GM10266 (cell line): ENCODE measurements at regions not wholly inside any gene's neighbourhood (a gene's known extent, or its start where the extent isn't known, plus 50 kb on each side); places are given as distances from the start of the nearest gene placed in this dataset.

ENCODE experiments used
- DNase-seq: peaks from one replicate; pipeline ENCODE4 v3.0.0; 2012; ENCODE audit errors: extremely low spot score
- CTCF ChIP-seq: IDR thresholded peaks from 2 replicates; pipeline ENCODE4 v1.5.1; 2012; ENCODE audit warnings: mild to moderate bottlenecking, low read depth; ENCODE audit not compliant: control insufficient read depth, insufficient read depth; ENCODE audit errors: missing control alignments

DNA sequence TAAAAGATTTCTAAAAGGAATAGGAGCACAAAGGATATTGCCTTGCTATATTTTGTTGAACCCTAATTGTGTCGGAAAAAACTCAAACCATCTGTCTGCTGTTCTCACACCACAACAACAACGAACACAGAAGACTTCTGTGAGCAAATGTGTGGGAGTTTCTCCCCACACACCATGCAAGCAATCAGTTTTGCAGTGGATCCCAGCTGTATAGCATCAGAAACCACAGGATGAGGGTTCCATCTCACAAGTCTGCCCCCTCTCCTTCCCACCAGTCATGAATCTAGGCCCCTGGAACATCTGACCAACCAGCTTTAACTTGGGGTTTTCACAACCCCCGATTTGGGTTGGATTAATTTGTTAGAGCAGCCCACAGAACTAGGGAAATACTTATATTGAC lies 91.3 kb upstream of the SLC4A7 start:
- DNase-seq: no peak
- TF ChIP-seq CTCF: no peak

DNA sequence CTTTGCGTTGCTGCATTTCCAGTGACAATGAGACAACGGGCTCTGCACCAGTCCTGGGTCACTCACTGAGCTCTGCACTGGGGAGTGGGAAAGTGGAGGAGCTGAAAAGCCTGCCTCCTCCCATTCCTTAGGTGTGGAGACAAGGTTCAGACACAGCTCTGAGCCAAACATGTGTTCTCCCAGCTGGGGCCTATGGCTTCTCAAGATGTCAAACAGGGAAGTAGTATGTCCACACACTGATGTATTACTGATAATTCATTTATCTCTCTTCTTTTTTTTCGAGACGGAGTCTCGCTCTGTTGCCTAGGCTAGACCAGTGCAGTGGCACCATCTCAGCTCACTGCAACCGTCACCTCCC lies 90.2 kb upstream of the SLC4A7 start:
- DNase-seq: no peak
- no peak for TF ChIP-seq CTCF

DNA sequence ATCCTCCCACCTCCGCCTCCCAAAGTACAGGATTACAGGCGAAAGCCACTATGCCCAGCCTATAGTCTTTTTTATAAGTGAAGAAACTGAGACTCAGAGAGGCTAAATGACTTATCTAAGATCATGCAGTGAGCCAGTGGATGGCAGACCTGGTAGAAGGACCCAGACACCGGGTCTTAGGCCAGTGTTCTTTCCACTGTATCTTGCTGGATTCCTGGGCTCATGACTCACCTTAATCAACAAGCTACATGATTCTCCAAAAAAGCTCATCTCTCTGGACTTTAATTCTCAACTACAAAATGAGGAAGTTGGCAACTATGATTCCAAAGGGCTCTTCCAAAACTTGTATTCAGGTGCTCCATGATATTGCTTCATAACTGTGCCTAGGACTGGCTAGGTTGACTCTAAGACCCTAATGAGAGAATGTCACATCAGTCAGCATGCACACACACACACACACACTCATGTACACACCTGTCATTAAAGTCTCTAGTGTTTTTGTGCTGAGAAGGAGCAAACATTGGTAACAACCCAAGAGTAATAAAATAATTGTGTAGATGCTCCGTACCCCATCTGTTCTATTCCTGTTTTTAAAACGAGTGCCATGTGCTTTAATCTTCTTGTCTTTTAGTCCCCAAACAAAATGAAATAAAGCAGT lies 89.7 kb upstream of the SLC4A7 start:
- no peak for DNase-seq
- no peak for TF ChIP-seq CTCF

- no peak for DNase-seq
- no peak for TF ChIP-seq CTCF
Measured at GRCh38 chr3:27573138-27573537, 89.0 kb upstream of the SLC4A7 start.

DNA sequence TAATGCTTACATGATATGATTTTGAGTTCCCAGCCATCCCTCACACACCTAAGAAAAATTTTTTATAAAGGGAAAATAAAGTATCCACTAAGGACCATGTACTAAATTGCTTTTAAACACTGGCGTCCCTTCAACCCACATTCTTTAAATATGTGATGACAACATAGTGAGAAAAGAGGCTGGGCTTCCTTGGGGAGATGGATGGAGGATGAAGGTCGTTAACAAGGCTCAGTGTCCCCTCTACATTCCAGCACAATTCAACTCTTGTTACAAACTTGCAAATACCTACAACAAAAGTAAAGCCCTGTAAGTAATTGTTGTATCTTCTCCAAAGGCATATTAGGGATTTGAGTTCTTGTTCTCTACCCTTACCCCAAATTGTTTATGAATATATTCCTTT lies 87.2 kb upstream of the SLC4A7 start:
- DNase-seq: no peak
- TF ChIP-seq CTCF: no peak

GRCh38 chr3:27570421-27571106 lies 86.4 kb upstream of the SLC4A7 start:
- no peak for DNase-seq
- no peak for TF ChIP-seq CTCF

DNA sequence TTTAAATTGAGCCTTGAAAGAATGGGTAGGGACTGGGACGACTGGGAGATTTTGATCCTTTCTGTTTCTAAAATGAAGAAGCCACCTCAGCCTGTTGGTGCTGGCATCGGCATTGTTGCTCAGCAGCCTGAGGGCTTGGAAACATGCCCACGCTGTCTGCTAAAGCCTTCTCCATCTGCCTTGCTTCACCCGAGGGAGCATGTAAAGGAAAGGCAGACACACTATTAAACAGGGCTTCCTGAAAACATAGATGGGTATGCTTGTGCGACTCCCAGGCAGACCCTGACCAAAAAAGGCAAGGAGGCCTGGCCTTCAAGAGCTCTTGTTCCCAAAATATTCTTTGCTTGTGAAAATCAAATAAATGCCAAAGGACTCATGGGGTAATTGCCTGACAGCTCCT lies 84.2 kb upstream of the SLC4A7 start:
- no peak for DNase-seq
- TF ChIP-seq CTCF: no peak
